T-cell (primary cell): ENCODE measurements at regions not wholly inside any gene's neighbourhood (a gene's known extent, or its start where the extent isn't known, plus 50 kb on each side); places are given as distances from the start of the nearest gene placed in this dataset.

ENCODE experiments used
- ATAC-seq, 4 experiments: fragments of 200-7000 bp in 3 of 4; fragments of 150-1000 bp in 1 of 4; cut with Tn5 transposase; replicated peaks in 1 of 4; 1 replicate in 3 of 4; 2 replicates in 1 of 4; pipeline ENCODE4 v1.10.0; 2021; ENCODE audit warnings: moderate library complexity in 3 of 4, mild to moderate bottlenecking in 2 of 4, moderate number of reproducible peaks in 1 of 4
- CTCF ChIA-PET, 2 donors: fragments of 300-600 bp; sonication (Branson Sonifier 250); formaldehyde crosslinking; loops; one replicate each; lab custom pipeline; 2022; ENCODE audit warnings: antibody characterized with exemption in 2 of 2; lab: Charles Lee
- POLR2A ChIA-PET, 2 donors: fragments of 300-600 bp; sonication (Branson Sonifier 250); formaldehyde crosslinking; loops; one replicate each; lab custom pipeline; 2022; ENCODE audit warnings: antibody characterized with exemption in 2 of 2; lab: Charles Lee
- DNase-seq, 35 experiments: peaks; one replicate each; pipeline versions ENCODE4 v3.0.0 to v3.0.0-alpha.2; 2013 to 2023
- H3K27ac ChIP-seq: one replicate; pipeline ENCODE4 v1.5.1; 2013; ENCODE audit warnings: low read length
- H3K27me3 ChIP-seq, 2 experiments: replicated peaks in 1 of 2; 1 replicate in 1 of 2; 2 replicates in 1 of 2; pipeline versions ENCODE4 v1.6.1 to v1.7.0; 2013; ENCODE audit warnings: low read length in 1 of 2, mixed read lengths in 1 of 2; ENCODE audit not compliant: control insufficient read depth in 2 of 2, insufficient read depth in 2 of 2; ENCODE audit errors: extremely low read depth in 1 of 2
- H3K36me3 ChIP-seq, 2 donors: 1 replicate in 1 of 2; 2 replicates in 1 of 2; pipeline versions ENCODE4 v1.6.1 to v1.7.0; 2013; ENCODE audit warnings: low read length in 1 of 2; ENCODE audit not compliant: control insufficient read depth in 2 of 2, insufficient read depth in 1 of 2; ENCODE audit errors: extremely low read depth in 1 of 2
- H3K4me1 ChIP-seq, 2 experiments: 1 replicate in 1 of 2; 2 replicates in 1 of 2; pipeline versions ENCODE4 v1.6.1 to v1.7.0; 2013; ENCODE audit warnings: low read length in 2 of 2, mixed read lengths in 1 of 2; ENCODE audit not compliant: insufficient read depth in 2 of 2, control insufficient read depth in 1 of 2; ENCODE audit errors: extremely low read depth in 1 of 2
- H3K4me3 ChIP-seq, 2 donors: 1 replicate in 1 of 2; 2 replicates in 1 of 2; pipeline versions ENCODE4 v1.5.1 to v1.7.0; 2013; ENCODE audit warnings: mild to moderate bottlenecking in 2 of 2, low read length in 1 of 2, moderate library complexity in 1 of 2; ENCODE audit not compliant: control insufficient read depth in 1 of 2; ENCODE audit errors: extremely low read depth in 1 of 2
- H3K9me3 ChIP-seq: 2 replicates; pipeline ENCODE4 v1.7.0; 2013
- H3K27ac Mint-ChIP-seq, 2 donors: one replicate each; pipeline ENCODE4 v1.8.0; 2020 to 2021; ENCODE audit warnings: mild to moderate bottlenecking in 2 of 2, mixed read lengths in 2 of 2
- H3K27me3 Mint-ChIP-seq, 2 donors: one replicate each; pipeline ENCODE4 v1.8.0; 2021 to 2022; ENCODE audit warnings: mixed read lengths in 2 of 2
- H3K36me3 Mint-ChIP-seq: one replicate; pipeline ENCODE4 v1.8.0; 2021; ENCODE audit warnings: mixed read lengths
- H3K4me1 Mint-ChIP-seq, 3 donors: one replicate each; pipeline ENCODE4 v1.8.0; 2020 to 2022; ENCODE audit warnings: mixed read lengths in 3 of 3, mild to moderate bottlenecking in 1 of 3
- H3K4me3 Mint-ChIP-seq, 3 donors: one replicate each; pipeline ENCODE4 v1.8.0; 2020 to 2022; ENCODE audit warnings: mild to moderate bottlenecking in 3 of 3, mixed read lengths in 3 of 3, moderate library complexity in 3 of 3
- H3K9me3 Mint-ChIP-seq, 3 donors: one replicate each; pipeline ENCODE4 v1.8.0; 2020 to 2022; ENCODE audit warnings: mixed read lengths in 3 of 3
- WGBS: methylation state at CpG from one replicate; pipeline ENCODE4 v1.1.5; 2013; ENCODE audit warnings: missing lambda C conversion rate; ENCODE audit not compliant: insufficient coverage; 5-methylcytosine and 5-hydroxymethylcytosine counted together

- Histone ChIP-seq H3K27ac (no peak overlapping the region), H3K4me3 (no peak overlapping the region), H3K36me3 (no peaks in the 10 kb centered on the region), H3K4me1 (no peaks in the 10 kb centered on the region), H3K9me3 (no peaks in the 10 kb centered on the region), H3K27me3 (no peaks in the 10 kb centered on the region)
- WGBS: 85% methylated on average over 2 of the region's 3 CpGs
- H3K27me3 Mint-ChIP-seq: no peaks in the 10 kb centered on the region
- ATAC-seq (no peak), DNase-seq (no peak)
- H3K4me1 Mint-ChIP-seq: no peaks in the 10 kb centered on the region
- H3K9me3 Mint-ChIP-seq: peaks cover 8 to 11% (median 10%) of the 10 kb centered on the region in 3 donors
- CTCF ChIA-PET: no interaction called here
- POLR2A ChIA-PET: no interaction called here
- no peak overlapping the region for H3K4me3 Mint-ChIP-seq
- H3K36me3 Mint-ChIP-seq: no peaks in the 10 kb centered on the region
- H3K27ac Mint-ChIP-seq: no peak overlapping the region
These were observed 900.8 kb downstream of the SLC4A3 start for GRCh38 chr2:220528180-220528675.

- no peak overlapping the region for H3K4me3 ChIP-seq
- Mint-ChIP-seq H3K9me3 (peaks cover 11 to 18% (median 16%) of the 10 kb centered on the region in 3 donors), H3K36me3 (no peaks in the 10 kb centered on the region), H3K27me3 (no peaks in the 10 kb centered on the region), H3K4me3 (no peak overlapping the region), H3K4me1 (no peaks in the 10 kb centered on the region), H3K27ac (no peak overlapping the region)
- DNase-seq: no peak
- no peaks in the 10 kb centered on the region for H3K4me1 ChIP-seq
- no peaks in the 10 kb centered on the region for H3K27me3 ChIP-seq
- no peaks in the 10 kb centered on the region for H3K9me3 ChIP-seq
- H3K36me3 ChIP-seq: no peaks in the 10 kb centered on the region
- ChIA-PET POLR2A (interaction anchor here in 1 of 2 donors (0.6 kb wide), 1 partner anchor 429 kb away, joined by 3 read pairs; no protein-coding TSS in a partner anchor), CTCF (no interaction called here)
- no peak overlapping the region for H3K27ac ChIP-seq
- no CpG with 5 or more reads among the region's 1 CpG for WGBS
- no peak for ATAC-seq
These were observed 903.8 kb downstream of the SLC4A3 start for GRCh38 chr2:220531216-220531615.

- Histone ChIP-seq H3K9me3 (no peaks in the 10 kb centered on the region), H3K4me1 (no peaks in the 10 kb centered on the region), H3K27me3 (no peaks in the 10 kb centered on the region), H3K4me3 (no peak overlapping the region), H3K27ac (no peak overlapping the region), H3K36me3 (no peaks in the 10 kb centered on the region)
- DNase-seq (no peak), ATAC-seq (no peak)
- Mint-ChIP-seq H3K4me3 (no peak overlapping the region), H3K4me1 (no peaks in the 10 kb centered on the region), H3K9me3 (peaks cover 11 to 19% (median 18%) of the 10 kb centered on the region in 3 donors), H3K27me3 (no peaks in the 10 kb centered on the region), H3K36me3 (no peaks in the 10 kb centered on the region), H3K27ac (no peak overlapping the region)
- WGBS: no CpG with 5 or more reads among the region's 2 CpGs
- ChIA-PET CTCF (interaction anchor here in 1 of 2 donors (0.6 kb wide), 1 partner anchor 408 kb away, joined by 3 read pairs; no protein-coding TSS in a partner anchor), POLR2A (interaction anchor here in 1 of 2 donors (0.6 kb wide), 1 partner anchor 164 kb away, joined by 8 read pairs; no protein-coding TSS in a partner anchor)
These were observed 906.1 kb downstream of the SLC4A3 start for GRCh38 chr2:220533485-220533884.

- 50% methylated on average over 3 of the region's 5 CpGs for WGBS
- ChIA-PET POLR2A (no interaction called here), CTCF (no interaction called here)
- H3K4me3 Mint-ChIP-seq: no peak overlapping the region
- peaks cover 7 to 16% (median 9%) of the 10 kb centered on the region in 3 donors for H3K9me3 Mint-ChIP-seq
- no peaks in the 10 kb centered on the region for H3K4me1 Mint-ChIP-seq
- H3K27me3 Mint-ChIP-seq: no peaks in the 10 kb centered on the region
- Histone ChIP-seq H3K36me3 (no peaks in the 10 kb centered on the region), H3K9me3 (no peaks in the 10 kb centered on the region), H3K27me3 (no peaks in the 10 kb centered on the region), H3K4me1 (no peaks in the 10 kb centered on the region), H3K27ac (no peak overlapping the region), H3K4me3 (no peak overlapping the region)
- ATAC-seq: no peak
- no peak for DNase-seq
- no peak overlapping the region for H3K27ac Mint-ChIP-seq
- no peaks in the 10 kb centered on the region for H3K36me3 Mint-ChIP-seq
These were observed 912.1 kb downstream of the SLC4A3 start for GRCh38 chr2:220539481-220539880.

- H3K4me1 ChIP-seq: no peaks in the 10 kb centered on the region
- ChIA-PET CTCF (no interaction called here), POLR2A (no interaction called here)
These were observed 916.6 kb downstream of the SLC4A3 start for GRCh38 chr2:220544049-220544448.

GRCh38 chr2:220550995-220551700 lies 923.7 kb downstream of the SLC4A3 start:
- POLR2A ChIA-PET: no interaction called here
- no peaks in the 10 kb centered on the region for H3K27me3 ChIP-seq
- ATAC-seq (no peak), DNase-seq (no peak)
- no peaks in the 10 kb centered on the region for H3K36me3 ChIP-seq
- Mint-ChIP-seq H3K4me3 (no peak overlapping the region), H3K27me3 (peaks cover 0 to 3% of the 10 kb centered on the region in 2 donors), H3K4me1 (no peaks in the 10 kb centered on the region), H3K36me3 (no peaks in the 10 kb centered on the region), H3K27ac (no peak overlapping the region), H3K9me3 (peaks cover 0 to 11% (median 0%) of the 10 kb centered on the region in 3 donors)
- H3K4me1 ChIP-seq: no peaks in the 10 kb centered on the region
- H3K4me3 ChIP-seq: no peak overlapping the region
- no peak overlapping the region for H3K27ac ChIP-seq
- CTCF ChIA-PET: no interaction called here
- WGBS: 93% methylated on average over 2 of the region's 2 CpGs
- no peaks in the 10 kb centered on the region for H3K9me3 ChIP-seq

More at GRCh38 chr2:220544049-220544448, 916.6 kb downstream of the SLC4A3 start:
- Histone ChIP-seq H3K27ac (no peak overlapping the region), H3K9me3 (no peaks in the 10 kb centered on the region), H3K27me3 (no peaks in the 10 kb centered on the region), H3K36me3 (no peaks in the 10 kb centered on the region), H3K4me3 (no peak overlapping the region)
- ATAC-seq: no peak
- Mint-ChIP-seq H3K9me3 (peaks cover 0 to 21% (median 4%) of the 10 kb centered on the region in 3 donors), H3K4me3 (no peak overlapping the region), H3K27ac (no peak overlapping the region), H3K4me1 (no peaks in the 10 kb centered on the region), H3K36me3 (no peaks in the 10 kb centered on the region), H3K27me3 (no peaks in the 10 kb centered on the region)
- no CpG with 5 or more reads among the region's 1 CpG for WGBS
- no peak for DNase-seq
